HG03135 (cell line): ENCODE measurements at regions not wholly inside any gene's neighbourhood (a gene's known extent, or its start where the extent isn't known, plus 50 kb on each side); places are given as distances from the start of the nearest gene placed in this dataset.
"Not testable (repeated sequence)": the region's sequence is repeated elsewhere in the genome, so short reads cannot be mapped to it uniquely, and the experiment has no call there.

ENCODE experiments used
- ATAC-seq: cut with Tn5 transposase; IDR thresholded peaks from one replicate; pipeline ENCODE4 v1.9.1; 2021; ENCODE audit warnings: mild to moderate bottlenecking, moderate library complexity; ENCODE audit not compliant: unreplicated experiment

- ATAC-seq: no peak
Measured at GRCh38 chr6:103699769-103700168, 1160.0 kb downstream of the HACE1 start.

- ATAC-seq: no peak
Measured at GRCh38 chr6:103687430-103687829, 1172.3 kb downstream of the HACE1 start.

- ATAC-seq: no peak
Measured at GRCh38 chr6:103680116-103680515, 1179.6 kb downstream of the HACE1 start.

GRCh38 chr6:103677290-103677689 is 1182.4 kb downstream of the HACE1 start:
- ATAC-seq: no peak

GRCh38 chr6:103675807-103676406 is 1183.8 kb downstream of the HACE1 start:
- ATAC-seq: no peak

GRCh38 chr6:103674790-103675189 is 1184.9 kb downstream of the HACE1 start:
- ATAC-seq: no peak

- no peak for ATAC-seq
Measured at GRCh38 chr6:103672169-103672568, 1187.5 kb downstream of the HACE1 start.

- no peak for ATAC-seq
Measured at GRCh38 chr6:103629613-103630012, 1230.1 kb downstream of the HACE1 start.

- ATAC-seq: no peak
Measured at GRCh38 chr6:103617642-103618041, 1242.1 kb downstream of the HACE1 start.

- no peak for ATAC-seq
Measured at GRCh38 chr6:103587722-103588121, 1272.0 kb downstream of the HACE1 start.

- ATAC-seq: no peak
Measured at GRCh38 chr6:103578115-103578514, 1281.6 kb downstream of the HACE1 start.

- ATAC-seq: no peak
Measured at GRCh38 chr6:103570431-103570830, 1289.3 kb downstream of the HACE1 start.

GRCh38 chr6:103554911-103555310 is 1304.8 kb downstream of the HACE1 start:
- ATAC-seq: no peak

GRCh38 chr6:103538381-103538780 is 1321.3 kb downstream of the HACE1 start:
- no peak for ATAC-seq

- ATAC-seq: no peak
Measured at GRCh38 chr6:103534814-103535213, 1324.9 kb downstream of the HACE1 start.

- no peak for ATAC-seq
Measured at GRCh38 chr6:103534095-103534494, 1325.6 kb downstream of the HACE1 start.

GRCh38 chr6:103522045-103522444 is 1337.7 kb downstream of the HACE1 start:
- ATAC-seq: no peak

- no peak for ATAC-seq
Measured at GRCh38 chr6:103516336-103516735, 1343.4 kb downstream of the HACE1 start.

- no peak for ATAC-seq
Measured at GRCh38 chr6:103507052-103507451, 1352.7 kb downstream of the HACE1 start.

- no peak for ATAC-seq
Measured at GRCh38 chr6:103505155-103505518, 1354.6 kb downstream of the HACE1 start.

GRCh38 chr6:103504501-103505154 is 1355.1 kb downstream of the HACE1 start:
- ATAC-seq: no peak

- ATAC-seq: not testable (repeated sequence)
Measured at GRCh38 chr6:103496588-103496987, 1363.1 kb downstream of the HACE1 start.

GRCh38 chr6:103456652-103457051 is 1403.1 kb downstream of the HACE1 start:
- no peak for ATAC-seq
